Peyer's patch (tissue), 4 donors: ENCODE measurements at regions not wholly inside any gene's neighbourhood (a gene's known extent, or its start where the extent isn't known, plus 50 kb on each side); places are given as distances from the start of the nearest gene placed in this dataset.

Source experiments
- POLR2A ChIP-seq, 2 donors: fragments of 450-650 bp; IDR thresholded peaks; one replicate each; pipeline ENCODE4 v1.5.1; 2017; ENCODE audit warnings: antibody characterized with exemption in 2 of 2, mild to moderate bottlenecking in 2 of 2, moderate library complexity in 2 of 2
- TF ChIP-seq, protein P1 (sequence below), 6 experiments: fragments of 450-650 bp in 4 of 6; fragments of 200-600 bp in 2 of 6; sonication (generic) in 1 of 6; IDR thresholded peaks; one replicate each; pipeline ENCODE4 v1.5.1; 2017 to 2019; ENCODE audit warnings: antibody characterized with exemption in 6 of 6, mild to moderate bottlenecking in 3 of 6, moderate library complexity in 1 of 6

DNA sequence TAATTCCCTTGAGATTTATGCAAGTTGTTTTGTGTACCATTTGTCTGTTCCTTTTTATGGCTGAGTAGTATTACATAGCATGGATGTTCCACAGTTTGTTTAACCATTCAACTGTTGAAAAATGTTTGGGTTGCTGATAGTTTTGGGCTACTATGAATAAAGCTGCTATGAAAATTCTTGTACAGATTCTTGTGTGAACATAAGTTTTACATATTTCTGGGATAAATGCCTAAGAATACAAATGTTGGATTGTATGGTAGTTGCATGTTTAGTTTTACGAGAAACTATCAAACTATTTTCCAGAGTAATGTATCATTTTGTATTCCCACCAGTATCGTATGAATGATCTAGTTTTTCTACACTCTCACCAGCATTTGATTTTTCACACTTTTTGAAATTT, 407.3 kb downstream of the PLCL1 start:
- no peak for TF ChIP-seq POLR2A (IDR thresholded peaks at IDR 0.05)
- TF ChIP-seq, protein P1, sequence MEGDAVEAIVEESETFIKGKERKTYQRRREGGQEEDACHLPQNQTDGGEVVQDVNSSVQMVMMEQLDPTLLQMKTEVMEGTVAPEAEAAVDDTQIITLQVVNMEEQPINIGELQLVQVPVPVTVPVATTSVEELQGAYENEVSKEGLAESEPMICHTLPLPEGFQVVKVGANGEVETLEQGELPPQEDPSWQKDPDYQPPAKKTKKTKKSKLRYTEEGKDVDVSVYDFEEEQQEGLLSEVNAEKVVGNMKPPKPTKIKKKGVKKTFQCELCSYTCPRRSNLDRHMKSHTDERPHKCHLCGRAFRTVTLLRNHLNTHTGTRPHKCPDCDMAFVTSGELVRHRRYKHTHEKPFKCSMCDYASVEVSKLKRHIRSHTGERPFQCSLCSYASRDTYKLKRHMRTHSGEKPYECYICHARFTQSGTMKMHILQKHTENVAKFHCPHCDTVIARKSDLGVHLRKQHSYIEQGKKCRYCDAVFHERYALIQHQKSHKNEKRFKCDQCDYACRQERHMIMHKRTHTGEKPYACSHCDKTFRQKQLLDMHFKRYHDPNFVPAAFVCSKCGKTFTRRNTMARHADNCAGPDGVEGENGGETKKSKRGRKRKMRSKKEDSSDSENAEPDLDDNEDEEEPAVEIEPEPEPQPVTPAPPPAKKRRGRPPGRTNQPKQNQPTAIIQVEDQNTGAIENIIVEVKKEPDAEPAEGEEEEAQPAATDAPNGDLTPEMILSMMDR (IDR thresholded peaks at IDR 0.05): no peak
